ENCODE measurements at regions not wholly inside any gene's neighbourhood (a gene's known extent, or its start where the extent isn't known, plus 50 kb on each side); places are given as distances from the start of the nearest gene placed in this dataset.

DNA sequence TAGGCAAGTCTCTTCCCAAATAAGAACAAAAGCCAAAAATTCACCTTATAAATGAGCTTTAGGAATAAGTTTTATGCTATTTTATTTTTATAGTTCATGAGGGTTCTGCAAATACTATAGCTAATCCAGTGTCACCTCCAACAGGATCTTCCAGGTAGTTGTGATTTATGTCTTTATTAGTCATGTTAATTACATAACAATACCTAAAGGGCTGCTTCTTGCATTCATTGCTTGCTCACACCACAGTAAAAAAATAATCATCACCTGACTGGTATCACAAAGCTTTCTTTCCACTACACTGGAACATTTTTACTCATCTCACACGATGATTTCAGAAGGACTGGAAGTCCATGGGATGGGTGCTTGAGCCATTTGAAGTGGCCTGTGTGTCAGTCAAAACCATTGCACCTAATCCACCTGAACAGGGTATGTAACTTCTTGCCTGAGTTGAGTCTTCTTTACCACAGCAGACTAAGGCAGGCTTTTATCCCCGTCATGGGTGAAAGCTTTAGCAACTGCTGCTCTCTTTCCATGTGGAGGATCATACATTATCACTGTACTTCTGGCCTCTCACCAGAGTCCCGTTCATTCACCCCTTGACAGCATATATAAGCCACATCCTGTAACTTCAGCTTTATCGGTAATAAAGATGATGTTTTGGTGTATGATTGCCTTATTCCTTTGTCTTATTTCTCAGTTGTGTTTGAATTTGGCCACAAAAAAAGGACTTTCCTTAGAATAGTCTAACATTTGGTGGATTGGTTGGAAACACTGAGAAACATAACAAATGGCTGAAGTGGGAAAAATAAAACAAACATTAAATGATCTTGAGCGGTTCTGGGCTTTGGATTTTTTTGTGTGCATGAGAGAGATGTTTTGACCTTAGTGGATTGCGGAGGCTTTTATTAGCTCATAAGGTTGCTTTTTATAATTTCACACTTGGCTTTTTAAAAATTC lies 382.6 kb upstream of the THBS1 start:
- Histone ChIP-seq H3K79me2 (ENCODE audit: low read length) (no peaks in the 10 kb centered on the region), H4K20me1 (ENCODE audit: insufficient read depth, low read length) (no peaks in the 10 kb centered on the region)
- TF ChIP-seq EZH2phosphoT487 (IDR thresholded peaks at IDR 0.05; ENCODE audit: low read length) (no peak), EZH2 (optimal IDR thresholded peaks at IDR 0.05; ENCODE audit: low read depth, low read length) (no peak)
- TF ChIP-seq, protein P1, sequence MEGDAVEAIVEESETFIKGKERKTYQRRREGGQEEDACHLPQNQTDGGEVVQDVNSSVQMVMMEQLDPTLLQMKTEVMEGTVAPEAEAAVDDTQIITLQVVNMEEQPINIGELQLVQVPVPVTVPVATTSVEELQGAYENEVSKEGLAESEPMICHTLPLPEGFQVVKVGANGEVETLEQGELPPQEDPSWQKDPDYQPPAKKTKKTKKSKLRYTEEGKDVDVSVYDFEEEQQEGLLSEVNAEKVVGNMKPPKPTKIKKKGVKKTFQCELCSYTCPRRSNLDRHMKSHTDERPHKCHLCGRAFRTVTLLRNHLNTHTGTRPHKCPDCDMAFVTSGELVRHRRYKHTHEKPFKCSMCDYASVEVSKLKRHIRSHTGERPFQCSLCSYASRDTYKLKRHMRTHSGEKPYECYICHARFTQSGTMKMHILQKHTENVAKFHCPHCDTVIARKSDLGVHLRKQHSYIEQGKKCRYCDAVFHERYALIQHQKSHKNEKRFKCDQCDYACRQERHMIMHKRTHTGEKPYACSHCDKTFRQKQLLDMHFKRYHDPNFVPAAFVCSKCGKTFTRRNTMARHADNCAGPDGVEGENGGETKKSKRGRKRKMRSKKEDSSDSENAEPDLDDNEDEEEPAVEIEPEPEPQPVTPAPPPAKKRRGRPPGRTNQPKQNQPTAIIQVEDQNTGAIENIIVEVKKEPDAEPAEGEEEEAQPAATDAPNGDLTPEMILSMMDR (IDR thresholded peaks at IDR 0.05; ENCODE audit: low read length) = no peak

GRCh38 chr15:39199076-39199475 lies 381.8 kb upstream of the THBS1 start:
- no peak overlapping the region for H3K4me3 ChIP-seq (ENCODE audit: low read length)
- no peaks in the 10 kb centered on the region for H3F3A ChIP-seq (ENCODE audit: insufficient read depth, low read length)
- H2AFZ ChIP-seq (ENCODE audit: low read length) = no peak overlapping the region
- H3K9me3 ChIP-seq (replicated peaks; ENCODE audit: insufficient read depth, low read length) = no peaks in the 10 kb centered on the region
- H3K9ac ChIP-seq (ENCODE audit: low read length) = no peak overlapping the region
- no peaks in the 10 kb centered on the region for H4K20me1 ChIP-seq (ENCODE audit: insufficient read depth, low read length)
- TF ChIP-seq, protein P1 (IDR thresholded peaks at IDR 0.05; ENCODE audit: low read length) = no peak
- TF ChIP-seq EZH2phosphoT487 (IDR thresholded peaks at IDR 0.05; ENCODE audit: low read length) (no peak), EZH2 (optimal IDR thresholded peaks at IDR 0.05; ENCODE audit: low read depth, low read length) (no peak)
- no peak for DNase-seq
- H3K9me2 ChIP-seq (replicated peaks; ENCODE audit: insufficient read depth, low read length) = no peaks in the 10 kb centered on the region
- H3K4me1 ChIP-seq (ENCODE audit: low read length) = no peaks in the 10 kb centered on the region
- H3K79me2 ChIP-seq (ENCODE audit: low read length) = no peaks in the 10 kb centered on the region
- H3K27me3 ChIP-seq (replicated peaks; ENCODE audit: insufficient read depth, low read length) = no peaks in the 10 kb centered on the region
- H3K27ac ChIP-seq (ENCODE audit: low read length) = no peak overlapping the region
- H3K4me2 ChIP-seq (ENCODE audit: low read depth, low read length) = no peak overlapping the region
- H3K36me3 ChIP-seq (replicated peaks; ENCODE audit: insufficient read depth, low read length) = no peaks in the 10 kb centered on the region

More for the DNA sequence above, 382.6 kb upstream of the THBS1 start:
- H3K9me2 ChIP-seq (replicated peaks; ENCODE audit: insufficient read depth, low read length) = no peaks in the 10 kb centered on the region
- H3K9me3 ChIP-seq (replicated peaks; ENCODE audit: insufficient read depth, low read length) = no peaks in the 10 kb centered on the region
- DNase-seq = no peak
- H3K4me1 ChIP-seq (ENCODE audit: low read length) = no peaks in the 10 kb centered on the region
- no peaks in the 10 kb centered on the region for H3K27me3 ChIP-seq (replicated peaks; ENCODE audit: insufficient read depth, low read length)
- no peak overlapping the region for H3K9ac ChIP-seq (ENCODE audit: low read length)
- H3K27ac ChIP-seq (ENCODE audit: low read length) = no peak overlapping the region
- H3K4me3 ChIP-seq (ENCODE audit: low read length) = no peak overlapping the region
- no peaks in the 10 kb centered on the region for H3F3A ChIP-seq (ENCODE audit: insufficient read depth, low read length)
- H3K4me2 ChIP-seq (ENCODE audit: low read depth, low read length) = no peak overlapping the region
- H2AFZ ChIP-seq (ENCODE audit: low read length) = no peak overlapping the region
- H3K36me3 ChIP-seq (replicated peaks; ENCODE audit: insufficient read depth, low read length) = no peaks in the 10 kb centered on the region

DNA sequence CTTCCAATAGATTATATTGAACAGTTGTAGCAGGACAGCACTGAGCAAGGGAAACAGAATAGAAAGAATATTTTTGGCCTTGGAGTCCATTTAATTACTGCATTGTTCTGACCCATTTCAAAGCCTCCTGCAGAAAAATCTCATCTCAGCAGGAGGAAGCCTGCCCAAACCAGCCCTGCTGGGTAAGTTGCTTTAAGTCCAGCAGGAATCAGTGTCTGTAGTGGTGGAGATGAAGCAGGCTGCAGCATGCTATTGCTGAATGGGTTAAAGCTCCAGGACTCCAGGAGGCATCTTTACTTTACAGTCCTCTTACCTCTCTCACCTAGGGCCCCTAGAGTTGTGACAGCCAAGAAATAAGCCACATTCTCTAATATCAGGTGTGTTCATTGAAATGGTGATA lies 380.3 kb upstream of the THBS1 start:
- no peak for DNase-seq
- TF ChIP-seq EZH2phosphoT487 (IDR thresholded peaks at IDR 0.05; ENCODE audit: low read length) (no peak), EZH2 (optimal IDR thresholded peaks at IDR 0.05; ENCODE audit: low read depth, low read length) (no peak)
- TF ChIP-seq, protein P1 (IDR thresholded peaks at IDR 0.05; ENCODE audit: low read length) = no peak
- H3K36me3 ChIP-seq (replicated peaks; ENCODE audit: insufficient read depth, low read length) = no peaks in the 10 kb centered on the region
- H3K9me3 ChIP-seq (replicated peaks; ENCODE audit: insufficient read depth, low read length) = no peaks in the 10 kb centered on the region
- H4K20me1 ChIP-seq (ENCODE audit: insufficient read depth, low read length) = no peaks in the 10 kb centered on the region
- H3K27ac ChIP-seq (ENCODE audit: low read length) = no peak overlapping the region
- H3K4me3 ChIP-seq (ENCODE audit: low read length) = no peak overlapping the region
- no peak overlapping the region for H3K9ac ChIP-seq (ENCODE audit: low read length)
- no peaks in the 10 kb centered on the region for H3F3A ChIP-seq (ENCODE audit: insufficient read depth, low read length)
- no peaks in the 10 kb centered on the region for H3K9me2 ChIP-seq (replicated peaks; ENCODE audit: insufficient read depth, low read length)
- no peak overlapping the region for H2AFZ ChIP-seq (ENCODE audit: low read length)
- no peaks in the 10 kb centered on the region for H3K4me1 ChIP-seq (ENCODE audit: low read length)
- no peaks in the 10 kb centered on the region for H3K27me3 ChIP-seq (replicated peaks; ENCODE audit: insufficient read depth, low read length)
- no peaks in the 10 kb centered on the region for H3K79me2 ChIP-seq (ENCODE audit: low read length)
- H3K4me2 ChIP-seq (ENCODE audit: low read depth, low read length) = no peak overlapping the region

All from MM.1S (cell line).